Breast epithelium (tissue), 3 donors: ENCODE measurements at regions not wholly inside any gene's neighbourhood (a gene's known extent, or its start where the extent isn't known, plus 50 kb on each side); places are given as distances from the start of the nearest gene placed in this dataset.
"Not testable (repeated sequence)": the region's sequence is repeated elsewhere in the genome, so short reads cannot be mapped to it uniquely, and the experiment has no call there.

Experiments used
- POLR2A ChIP-seq: fragments of 450-650 bp; IDR thresholded peaks from one replicate; pipeline ENCODE4 v1.6.1; 2016; ENCODE audit warnings: antibody characterized with exemption, mild to moderate bottlenecking, moderate library complexity
- POLR2AphosphoS5 ChIP-seq, 3 donors: sonication (generic); formaldehyde crosslinking; IDR thresholded peaks; one replicate each; pipeline ENCODE4 v1.6.1; 2017; ENCODE audit warnings: antibody characterized with exemption in 3 of 3
- TF ChIP-seq, protein P1 (sequence below), 3 donors: fragments of 450-650 bp; IDR thresholded peaks; one replicate each; pipeline ENCODE4 v1.5.1; 2016 to 2017; ENCODE audit warnings: antibody characterized with exemption in 3 of 3, mild to moderate bottlenecking in 3 of 3, moderate library complexity in 3 of 3

DNA sequence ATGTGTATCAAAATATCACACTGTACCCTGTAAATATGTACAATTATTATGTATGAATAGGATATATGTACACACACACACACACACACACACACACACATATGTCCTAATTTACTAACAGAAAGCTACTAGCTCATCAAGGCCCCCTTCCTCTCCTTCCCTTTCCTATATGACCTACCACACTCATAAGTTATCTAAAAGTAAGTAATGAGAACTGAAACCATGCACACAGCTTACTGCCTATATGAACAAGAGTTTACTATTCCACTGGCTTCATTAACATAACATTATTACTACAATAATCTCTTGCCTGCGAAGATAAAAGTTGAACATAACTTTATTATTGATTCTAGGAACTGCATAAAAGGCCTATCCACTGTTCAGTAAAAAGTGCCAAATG lies 83.8 kb downstream of the MAGED4 start:
- TF ChIP-seq, protein P1, sequence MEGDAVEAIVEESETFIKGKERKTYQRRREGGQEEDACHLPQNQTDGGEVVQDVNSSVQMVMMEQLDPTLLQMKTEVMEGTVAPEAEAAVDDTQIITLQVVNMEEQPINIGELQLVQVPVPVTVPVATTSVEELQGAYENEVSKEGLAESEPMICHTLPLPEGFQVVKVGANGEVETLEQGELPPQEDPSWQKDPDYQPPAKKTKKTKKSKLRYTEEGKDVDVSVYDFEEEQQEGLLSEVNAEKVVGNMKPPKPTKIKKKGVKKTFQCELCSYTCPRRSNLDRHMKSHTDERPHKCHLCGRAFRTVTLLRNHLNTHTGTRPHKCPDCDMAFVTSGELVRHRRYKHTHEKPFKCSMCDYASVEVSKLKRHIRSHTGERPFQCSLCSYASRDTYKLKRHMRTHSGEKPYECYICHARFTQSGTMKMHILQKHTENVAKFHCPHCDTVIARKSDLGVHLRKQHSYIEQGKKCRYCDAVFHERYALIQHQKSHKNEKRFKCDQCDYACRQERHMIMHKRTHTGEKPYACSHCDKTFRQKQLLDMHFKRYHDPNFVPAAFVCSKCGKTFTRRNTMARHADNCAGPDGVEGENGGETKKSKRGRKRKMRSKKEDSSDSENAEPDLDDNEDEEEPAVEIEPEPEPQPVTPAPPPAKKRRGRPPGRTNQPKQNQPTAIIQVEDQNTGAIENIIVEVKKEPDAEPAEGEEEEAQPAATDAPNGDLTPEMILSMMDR (IDR thresholded peaks at IDR 0.05) = not testable (repeated sequence)
- TF ChIP-seq POLR2A; POLR2AphosphoS5 (IDR thresholded peaks at IDR 0.05): not testable (repeated sequence)
